Panc1 (cell line): ENCODE measurements at regions not wholly inside any gene's neighbourhood (a gene's known extent, or its start where the extent isn't known, plus 50 kb on each side); places are given as distances from the start of the nearest gene placed in this dataset.

ENCODE experiments used
- ATAC-seq: fragments of 200-7000 bp; cut with Tn5 transposase; 2 replicates; pipeline ENCODE4 v1.9.1; 2020; ENCODE audit warnings: mild to moderate bottlenecking, moderate library complexity
- BruUV-seq: library from RNA; stranded (reverse); fragments of 400-500 nt; replicated peaks from 2 replicates; lab custom pipeline; 2021; lab: Mats Ljungman, UMichigan
- CTCF ChIA-PET: fragments of 300-600 bp; sonication (Branson Sonifier 250); formaldehyde crosslinking; loops from one replicate; lab custom pipeline; 2022; ENCODE audit warnings: antibody characterized with exemption; lab: Charles Lee
- POLR2A ChIA-PET: fragments of 300-600 bp; sonication (Branson Sonifier 250); formaldehyde crosslinking; loops from one replicate; lab custom pipeline; 2022; ENCODE audit warnings: antibody characterized with exemption; lab: Charles Lee
- DNase-seq: peaks from one replicate; pipeline ENCODE4 v3.0.0-alpha.2; 2010; ENCODE audit warnings: low read depth, low spot score
- H3K27ac ChIP-seq: 2 replicates; pipeline ENCODE4 v1.5.1; 2011; ENCODE audit warnings: mild to moderate bottlenecking, low read length, inconsistent platforms
- H3K27me3 ChIP-seq: fragments of 200-500 bp; sonication (Bioruptor generic); 2 replicates; pipeline ENCODE4 v1.6.0; 2014; ENCODE audit warnings: low read length, inconsistent platforms; ENCODE audit not compliant: control insufficient read depth, insufficient read depth
- H3K36me3 ChIP-seq: fragments of 200-500 bp; sonication (Bioruptor generic); 2 replicates; pipeline ENCODE4 v1.5.1; 2014; ENCODE audit warnings: inconsistent platforms, mild to moderate bottlenecking, low read length, moderate library complexity; ENCODE audit not compliant: control insufficient read depth, insufficient read depth
- H3K4me1 ChIP-seq: 2 replicates; pipeline ENCODE4 v1.5.1; 2011; ENCODE audit warnings: inconsistent platforms, mild to moderate bottlenecking, low read length, moderate library complexity; ENCODE audit not compliant: control insufficient read depth, insufficient read depth
- H3K4me3 ChIP-seq, 2 experiments: 2 replicates each; pipeline ENCODE4 v1.5.1; 2011 to 2012; ENCODE audit warnings: low read depth in 2 of 2, low read length in 2 of 2, mild to moderate bottlenecking in 2 of 2, inconsistent platforms in 1 of 2, moderate library complexity in 1 of 2
- H3K9me3 ChIP-seq: fragments of 200-500 bp; sonication (Bioruptor generic); 2 replicates; pipeline ENCODE4 v1.5.1; 2014; ENCODE audit warnings: low read depth, mild to moderate bottlenecking, inconsistent platforms, low read length, moderate library complexity; ENCODE audit not compliant: control insufficient read depth, insufficient read depth
- POLR2AphosphoS5 ChIP-seq: IDR thresholded peaks from 2 replicates; pipeline ENCODE4 v1.6.1; 2012; ENCODE audit warnings: mild to moderate bottlenecking, low read depth, low read length, moderate library complexity
- SIN3A ChIP-seq: IDR thresholded peaks from 2 replicates; pipeline ENCODE4 v1.6.1; 2012; ENCODE audit warnings: low read depth, mild to moderate bottlenecking, low read length, moderate library complexity, borderline replicate concordance; ENCODE audit not compliant: insufficient read depth
- TCF7L2 ChIP-seq: IDR thresholded peaks from 2 replicates; pipeline ENCODE4 v1.6.1; 2011; ENCODE audit warnings: mild to moderate bottlenecking, low read depth, low read length, inconsistent platforms
- in situ Hi-C: cut with HindIII; loops from 2 replicates; pipeline ENCODE4 v1.10.0; 2016; ENCODE audit warnings: low sequenced_read_pairs, low pct_unique_long_range_greater_than_20kb
- intact Hi-C: fragments of 100-400 bp; cut with micrococcal nuclease; formaldehyde crosslinking; loops from one replicate; pipeline ENCODE4 v1.10.0; 2022; ENCODE audit not compliant: unreplicated experiment
- TF ChIP-seq, protein P1 (sequence below), 2 experiments: IDR thresholded peaks; 2 replicates each; pipeline ENCODE4 v1.6.1; 2011 to 2012; ENCODE audit warnings: low read depth in 2 of 2, control low read depth in 1 of 2, low read length in 1 of 2, mild to moderate bottlenecking in 1 of 2, moderate library complexity in 1 of 2; ENCODE audit not compliant: insufficient read depth in 1 of 2
- TF ChIP-seq, protein P2 (sequence below): fragments of 450-650 bp; IDR thresholded peaks from 2 replicates; pipeline ENCODE4 v1.5.1; 2017; ENCODE audit warnings: mild to moderate bottlenecking

DNA sequence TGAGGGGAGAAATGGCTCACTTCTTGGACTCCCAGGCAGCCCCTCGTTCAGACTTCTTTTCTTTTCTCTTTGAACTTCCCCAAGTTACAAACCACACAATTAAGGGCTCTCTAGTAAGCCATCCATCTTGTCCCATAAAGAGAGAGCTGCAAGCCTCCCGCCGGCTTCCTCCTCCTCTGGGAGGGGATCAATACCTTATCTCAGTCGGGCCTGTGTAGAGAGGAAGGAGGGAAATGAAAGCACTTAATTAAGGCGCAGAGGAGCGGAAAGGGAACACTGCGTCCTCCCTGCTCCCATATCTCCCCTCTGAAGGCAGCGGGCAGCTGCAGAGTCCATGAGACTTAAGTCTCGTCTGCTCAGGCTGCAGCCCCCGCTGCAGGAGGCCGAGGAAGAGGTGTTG, 112.6 kb upstream of the CSF3R start:
- CTCF ChIA-PET, result no interaction called here
- intact Hi-C loops, result no loop called here
- Histone ChIP-seq H3K27ac (no peak overlapping the region), H3K4me1 (no peaks in the 10 kb centered on the region; the same call in 1 of the 2 replicates), H3K4me3 (no peak overlapping the region), H3K27me3 (peaks cover 17% of the 10 kb centered on the region), H3K9me3 (no peaks in the 10 kb centered on the region), H3K36me3 (no peaks in the 10 kb centered on the region)
- in situ Hi-C loops, result no loop called here
- ATAC-seq, result no peak
- POLR2A ChIA-PET, result no interaction called here
- BruUV-seq, result no TSS peak
- no peak for TF ChIP-seq POLR2AphosphoS5
- TF ChIP-seq, protein P1, sequence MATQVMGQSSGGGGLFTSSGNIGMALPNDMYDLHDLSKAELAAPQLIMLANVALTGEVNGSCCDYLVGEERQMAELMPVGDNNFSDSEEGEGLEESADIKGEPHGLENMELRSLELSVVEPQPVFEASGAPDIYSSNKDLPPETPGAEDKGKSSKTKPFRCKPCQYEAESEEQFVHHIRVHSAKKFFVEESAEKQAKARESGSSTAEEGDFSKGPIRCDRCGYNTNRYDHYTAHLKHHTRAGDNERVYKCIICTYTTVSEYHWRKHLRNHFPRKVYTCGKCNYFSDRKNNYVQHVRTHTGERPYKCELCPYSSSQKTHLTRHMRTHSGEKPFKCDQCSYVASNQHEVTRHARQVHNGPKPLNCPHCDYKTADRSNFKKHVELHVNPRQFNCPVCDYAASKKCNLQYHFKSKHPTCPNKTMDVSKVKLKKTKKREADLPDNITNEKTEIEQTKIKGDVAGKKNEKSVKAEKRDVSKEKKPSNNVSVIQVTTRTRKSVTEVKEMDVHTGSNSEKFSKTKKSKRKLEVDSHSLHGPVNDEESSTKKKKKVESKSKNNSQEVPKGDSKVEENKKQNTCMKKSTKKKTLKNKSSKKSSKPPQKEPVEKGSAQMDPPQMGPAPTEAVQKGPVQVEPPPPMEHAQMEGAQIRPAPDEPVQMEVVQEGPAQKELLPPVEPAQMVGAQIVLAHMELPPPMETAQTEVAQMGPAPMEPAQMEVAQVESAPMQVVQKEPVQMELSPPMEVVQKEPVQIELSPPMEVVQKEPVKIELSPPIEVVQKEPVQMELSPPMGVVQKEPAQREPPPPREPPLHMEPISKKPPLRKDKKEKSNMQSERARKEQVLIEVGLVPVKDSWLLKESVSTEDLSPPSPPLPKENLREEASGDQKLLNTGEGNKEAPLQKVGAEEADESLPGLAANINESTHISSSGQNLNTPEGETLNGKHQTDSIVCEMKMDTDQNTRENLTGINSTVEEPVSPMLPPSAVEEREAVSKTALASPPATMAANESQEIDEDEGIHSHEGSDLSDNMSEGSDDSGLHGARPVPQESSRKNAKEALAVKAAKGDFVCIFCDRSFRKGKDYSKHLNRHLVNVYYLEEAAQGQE (IDR thresholded peaks at IDR 0.05; ENCODE audit: insufficient read depth in 1 of 2, low read depth in 2 of 2, low read length in 1 of 2), result no peak
- TF ChIP-seq SIN3A, result no peak
- no peak for TF ChIP-seq TCF7L2
- TF ChIP-seq, protein P2, sequence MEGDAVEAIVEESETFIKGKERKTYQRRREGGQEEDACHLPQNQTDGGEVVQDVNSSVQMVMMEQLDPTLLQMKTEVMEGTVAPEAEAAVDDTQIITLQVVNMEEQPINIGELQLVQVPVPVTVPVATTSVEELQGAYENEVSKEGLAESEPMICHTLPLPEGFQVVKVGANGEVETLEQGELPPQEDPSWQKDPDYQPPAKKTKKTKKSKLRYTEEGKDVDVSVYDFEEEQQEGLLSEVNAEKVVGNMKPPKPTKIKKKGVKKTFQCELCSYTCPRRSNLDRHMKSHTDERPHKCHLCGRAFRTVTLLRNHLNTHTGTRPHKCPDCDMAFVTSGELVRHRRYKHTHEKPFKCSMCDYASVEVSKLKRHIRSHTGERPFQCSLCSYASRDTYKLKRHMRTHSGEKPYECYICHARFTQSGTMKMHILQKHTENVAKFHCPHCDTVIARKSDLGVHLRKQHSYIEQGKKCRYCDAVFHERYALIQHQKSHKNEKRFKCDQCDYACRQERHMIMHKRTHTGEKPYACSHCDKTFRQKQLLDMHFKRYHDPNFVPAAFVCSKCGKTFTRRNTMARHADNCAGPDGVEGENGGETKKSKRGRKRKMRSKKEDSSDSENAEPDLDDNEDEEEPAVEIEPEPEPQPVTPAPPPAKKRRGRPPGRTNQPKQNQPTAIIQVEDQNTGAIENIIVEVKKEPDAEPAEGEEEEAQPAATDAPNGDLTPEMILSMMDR, result no peak
- DNase-seq, result no peak

DNA sequence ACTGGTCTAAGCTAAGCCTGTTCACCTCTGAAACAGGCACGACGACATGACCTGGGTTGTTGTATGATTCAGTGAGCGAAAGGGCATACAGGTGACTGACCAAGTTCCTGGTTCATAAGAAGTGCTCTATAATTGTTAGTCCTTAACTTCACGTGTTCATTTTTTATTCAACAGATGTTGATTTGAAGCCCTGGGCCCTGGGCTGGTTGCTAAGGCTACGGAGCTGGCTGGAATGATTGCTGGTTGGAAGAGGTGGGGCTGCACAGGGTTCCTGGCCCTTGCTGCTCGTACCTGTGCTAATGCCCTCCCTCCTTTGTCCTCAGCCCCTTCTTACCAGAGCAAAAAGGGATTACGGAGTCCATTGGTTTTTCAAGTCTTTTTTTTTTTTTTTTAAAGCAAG, 111.3 kb upstream of the CSF3R start:
- Histone ChIP-seq H3K27me3 (peaks cover 13% of the 10 kb centered on the region), H3K4me3 (no peak overlapping the region), H3K27ac (no peak overlapping the region), H3K9me3 (no peaks in the 10 kb centered on the region), H3K36me3 (no peaks in the 10 kb centered on the region), H3K4me1 (no peaks in the 10 kb centered on the region; the same call in 1 of the 2 replicates)
- in situ Hi-C loops, result no loop called here
- no peak for DNase-seq
- CTCF ChIA-PET, result interaction anchor here (0.6 kb wide), 1 partner anchor 671 kb away, joined by 3 read pairs; no protein-coding TSS in a partner anchor
- no TSS peak for BruUV-seq
- TF ChIP-seq TCF7L2 (no peak), POLR2AphosphoS5 (no peak)
- TF ChIP-seq, protein P2, result no peak
- TF ChIP-seq, protein P1 (IDR thresholded peaks at IDR 0.05; ENCODE audit: insufficient read depth in 1 of 2, low read depth in 2 of 2, low read length in 1 of 2), result no peak
- POLR2A ChIA-PET, result interaction anchor here (0.6 to 0.7 kb wide), 3 partner anchors 54 to 709 kb away, joined by 5 to 13 read pairs (median 7); no protein-coding TSS in a partner anchor
- intact Hi-C loops, result no loop called here
- no peak for ATAC-seq
